ENCODE measurements at regions not wholly inside any gene's neighbourhood (a gene's known extent, or its start where the extent isn't known, plus 50 kb on each side); places are given as distances from the start of the nearest gene placed in this dataset.

DNA sequence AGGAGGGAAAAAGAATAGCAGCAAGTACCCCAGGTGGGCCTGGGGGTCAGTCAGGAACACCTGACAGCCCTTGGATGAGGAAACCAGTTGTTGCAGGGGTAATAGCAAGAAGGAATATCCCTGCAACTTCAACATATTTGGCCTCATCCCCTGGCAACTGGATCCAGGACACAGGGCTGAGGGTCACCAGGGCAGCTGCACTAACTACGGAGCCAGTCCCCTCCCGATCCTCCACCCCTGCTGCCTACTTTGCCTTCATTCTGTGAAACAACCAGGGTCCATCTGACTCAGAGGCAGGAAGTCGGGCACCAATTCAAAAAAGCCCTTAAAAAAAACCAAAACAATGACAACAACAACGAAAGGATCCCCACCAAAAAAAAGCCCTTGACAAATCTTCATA is 52.9 kb downstream of the FRMPD3 start:
- H3K9ac ChIP-seq: no peak overlapping the region
- no peak overlapping the region for H2AFZ ChIP-seq (ENCODE audit: low read depth)
- H3K27ac ChIP-seq: no peak overlapping the region
- H3K4me1 ChIP-seq (ENCODE audit: low read depth, poor library complexity, severe bottlenecking): no peaks in the 10 kb centered on the region
- H3K79me2 ChIP-seq (ENCODE audit: insufficient read depth, low read depth): no peaks in the 10 kb centered on the region
- TF ChIP-seq, protein P1, sequence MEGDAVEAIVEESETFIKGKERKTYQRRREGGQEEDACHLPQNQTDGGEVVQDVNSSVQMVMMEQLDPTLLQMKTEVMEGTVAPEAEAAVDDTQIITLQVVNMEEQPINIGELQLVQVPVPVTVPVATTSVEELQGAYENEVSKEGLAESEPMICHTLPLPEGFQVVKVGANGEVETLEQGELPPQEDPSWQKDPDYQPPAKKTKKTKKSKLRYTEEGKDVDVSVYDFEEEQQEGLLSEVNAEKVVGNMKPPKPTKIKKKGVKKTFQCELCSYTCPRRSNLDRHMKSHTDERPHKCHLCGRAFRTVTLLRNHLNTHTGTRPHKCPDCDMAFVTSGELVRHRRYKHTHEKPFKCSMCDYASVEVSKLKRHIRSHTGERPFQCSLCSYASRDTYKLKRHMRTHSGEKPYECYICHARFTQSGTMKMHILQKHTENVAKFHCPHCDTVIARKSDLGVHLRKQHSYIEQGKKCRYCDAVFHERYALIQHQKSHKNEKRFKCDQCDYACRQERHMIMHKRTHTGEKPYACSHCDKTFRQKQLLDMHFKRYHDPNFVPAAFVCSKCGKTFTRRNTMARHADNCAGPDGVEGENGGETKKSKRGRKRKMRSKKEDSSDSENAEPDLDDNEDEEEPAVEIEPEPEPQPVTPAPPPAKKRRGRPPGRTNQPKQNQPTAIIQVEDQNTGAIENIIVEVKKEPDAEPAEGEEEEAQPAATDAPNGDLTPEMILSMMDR (conservative IDR thresholded peaks at IDR 0.05; ENCODE audit: low read depth, low read length): no peak
- H3K4me2 ChIP-seq: no peak overlapping the region
- no peaks in the 10 kb centered on the region for H4K20me1 ChIP-seq (ENCODE audit: insufficient read depth)
- no peaks in the 10 kb centered on the region for H3K27me3 ChIP-seq (ENCODE audit: insufficient read depth, low read depth)
- no peaks in the 10 kb centered on the region for H3K36me3 ChIP-seq (ENCODE audit: insufficient read depth)
- no peak overlapping the region for H3K4me3 ChIP-seq (IDR thresholded peaks at IDR 0.05; ENCODE audit: insufficient read depth, low read depth, low read length)

GRCh38 chrX:107504006-107504405 is 54.6 kb downstream of the FRMPD3 start:
- H3K27me3 ChIP-seq (ENCODE audit: insufficient read depth, low read depth): no peaks in the 10 kb centered on the region
- no peaks in the 10 kb centered on the region for H3K4me1 ChIP-seq (ENCODE audit: low read depth, poor library complexity, severe bottlenecking)
- H3K4me2 ChIP-seq: no peak overlapping the region
- H3K4me3 ChIP-seq (IDR thresholded peaks at IDR 0.05; ENCODE audit: insufficient read depth, low read depth, low read length): no peak overlapping the region
- H3K36me3 ChIP-seq (ENCODE audit: insufficient read depth): no peaks in the 10 kb centered on the region
- no peak overlapping the region for H2AFZ ChIP-seq (ENCODE audit: low read depth)
- H3K9ac ChIP-seq: no peak overlapping the region
- H3K27ac ChIP-seq: no peak overlapping the region
- no peaks in the 10 kb centered on the region for H3K79me2 ChIP-seq (ENCODE audit: insufficient read depth, low read depth)
- H4K20me1 ChIP-seq (ENCODE audit: insufficient read depth): no peaks in the 10 kb centered on the region
- TF ChIP-seq, protein P1 (conservative IDR thresholded peaks at IDR 0.05; ENCODE audit: low read depth, low read length): no peak

DNA sequence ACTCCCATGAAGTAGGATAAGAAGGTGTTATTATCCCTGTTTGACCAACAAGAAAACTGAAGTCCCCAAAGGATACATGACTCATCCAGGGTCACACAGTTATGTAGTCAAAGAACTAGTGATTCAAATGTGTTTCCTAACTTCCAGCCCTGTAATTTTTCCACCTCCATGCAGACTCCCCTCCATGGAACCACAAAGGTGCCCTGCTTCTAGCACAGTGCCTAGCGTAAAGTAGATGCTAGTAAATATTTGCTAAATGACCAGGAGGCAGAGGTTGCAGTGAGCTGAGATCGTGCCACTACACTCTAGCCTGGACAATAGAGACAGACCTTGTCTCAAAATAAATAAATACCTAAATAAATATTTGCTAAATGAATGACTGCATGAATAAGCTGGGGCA is 55.8 kb downstream of the FRMPD3 start:
- Histone ChIP-seq H4K20me1 (ENCODE audit: insufficient read depth) (no peaks in the 10 kb centered on the region), H3K9ac (no peak overlapping the region), H3K79me2 (ENCODE audit: insufficient read depth, low read depth) (no peaks in the 10 kb centered on the region), H3K4me1 (ENCODE audit: low read depth, poor library complexity, severe bottlenecking) (no peaks in the 10 kb centered on the region), H3K27ac (no peak overlapping the region), H3K27me3 (ENCODE audit: insufficient read depth, low read depth) (no peaks in the 10 kb centered on the region), H2AFZ (ENCODE audit: low read depth) (no peak overlapping the region), H3K36me3 (ENCODE audit: insufficient read depth) (no peaks in the 10 kb centered on the region), H3K4me3 (IDR thresholded peaks at IDR 0.05; ENCODE audit: insufficient read depth, low read depth, low read length) (no peak overlapping the region), H3K4me2 (no peak overlapping the region)
- TF ChIP-seq, protein P1 (conservative IDR thresholded peaks at IDR 0.05; ENCODE audit: low read depth, low read length): no peak

GRCh38 chrX:107506596-107507031 is 57.2 kb downstream of the FRMPD3 start:
- Histone ChIP-seq H3K36me3 (ENCODE audit: insufficient read depth) (no peaks in the 10 kb centered on the region), H3K79me2 (ENCODE audit: insufficient read depth, low read depth) (no peaks in the 10 kb centered on the region), H2AFZ (ENCODE audit: low read depth) (no peak overlapping the region), H3K4me3 (IDR thresholded peaks at IDR 0.05; ENCODE audit: insufficient read depth, low read depth, low read length) (no peak overlapping the region), H3K27ac (no peak overlapping the region), H3K27me3 (ENCODE audit: insufficient read depth, low read depth) (no peaks in the 10 kb centered on the region), H3K4me2 (no peak overlapping the region), H4K20me1 (ENCODE audit: insufficient read depth) (no peaks in the 10 kb centered on the region), H3K9ac (no peak overlapping the region), H3K4me1 (ENCODE audit: low read depth, poor library complexity, severe bottlenecking) (no peaks in the 10 kb centered on the region)
- TF ChIP-seq, protein P1 (conservative IDR thresholded peaks at IDR 0.05; ENCODE audit: low read depth, low read length): no peak
